ENCODE measurements at regions not wholly inside any gene's neighbourhood (a gene's known extent, or its start where the extent isn't known, plus 50 kb on each side); places are given as distances from the start of the nearest gene placed in this dataset.

DNA sequence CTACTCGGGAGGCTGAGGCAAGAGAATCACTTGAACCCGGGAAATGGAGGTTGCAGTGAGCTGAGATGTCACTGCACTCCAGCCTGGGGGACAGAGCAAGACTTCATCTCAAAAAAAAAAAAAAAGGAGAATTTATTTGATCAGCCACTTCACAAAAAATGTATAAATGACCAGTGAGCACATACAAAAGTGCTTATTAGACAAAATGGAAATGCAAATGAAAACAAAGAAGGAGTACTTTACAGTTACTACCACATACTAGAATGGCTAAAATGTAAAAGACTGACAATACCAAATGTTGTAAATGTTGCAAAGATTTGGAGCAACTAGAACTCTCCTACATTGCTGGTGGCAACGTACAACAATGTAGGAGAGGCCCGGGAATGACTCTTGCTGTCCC is 241.8 kb upstream of the SOX9 start:
- TF ChIP-seq, protein P1, sequence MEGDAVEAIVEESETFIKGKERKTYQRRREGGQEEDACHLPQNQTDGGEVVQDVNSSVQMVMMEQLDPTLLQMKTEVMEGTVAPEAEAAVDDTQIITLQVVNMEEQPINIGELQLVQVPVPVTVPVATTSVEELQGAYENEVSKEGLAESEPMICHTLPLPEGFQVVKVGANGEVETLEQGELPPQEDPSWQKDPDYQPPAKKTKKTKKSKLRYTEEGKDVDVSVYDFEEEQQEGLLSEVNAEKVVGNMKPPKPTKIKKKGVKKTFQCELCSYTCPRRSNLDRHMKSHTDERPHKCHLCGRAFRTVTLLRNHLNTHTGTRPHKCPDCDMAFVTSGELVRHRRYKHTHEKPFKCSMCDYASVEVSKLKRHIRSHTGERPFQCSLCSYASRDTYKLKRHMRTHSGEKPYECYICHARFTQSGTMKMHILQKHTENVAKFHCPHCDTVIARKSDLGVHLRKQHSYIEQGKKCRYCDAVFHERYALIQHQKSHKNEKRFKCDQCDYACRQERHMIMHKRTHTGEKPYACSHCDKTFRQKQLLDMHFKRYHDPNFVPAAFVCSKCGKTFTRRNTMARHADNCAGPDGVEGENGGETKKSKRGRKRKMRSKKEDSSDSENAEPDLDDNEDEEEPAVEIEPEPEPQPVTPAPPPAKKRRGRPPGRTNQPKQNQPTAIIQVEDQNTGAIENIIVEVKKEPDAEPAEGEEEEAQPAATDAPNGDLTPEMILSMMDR (IDR thresholded peaks at IDR 0.05) = no peak
- TF ChIP-seq POLR2A (IDR thresholded peaks at IDR 0.05) = no peak
